GM12874 (cell line): ENCODE measurements at regions not wholly inside any gene's neighbourhood (a gene's known extent, or its start where the extent isn't known, plus 50 kb on each side); places are given as distances from the start of the nearest gene placed in this dataset.

ENCODE experiments used
- CTCF ChIP-seq: IDR thresholded peaks from 2 replicates; pipeline ENCODE4 v1.5.1; 2011; ENCODE audit warnings: low read depth, mild to moderate bottlenecking, control low read depth, low read length, moderate library complexity; ENCODE audit not compliant: insufficient read depth

DNA sequence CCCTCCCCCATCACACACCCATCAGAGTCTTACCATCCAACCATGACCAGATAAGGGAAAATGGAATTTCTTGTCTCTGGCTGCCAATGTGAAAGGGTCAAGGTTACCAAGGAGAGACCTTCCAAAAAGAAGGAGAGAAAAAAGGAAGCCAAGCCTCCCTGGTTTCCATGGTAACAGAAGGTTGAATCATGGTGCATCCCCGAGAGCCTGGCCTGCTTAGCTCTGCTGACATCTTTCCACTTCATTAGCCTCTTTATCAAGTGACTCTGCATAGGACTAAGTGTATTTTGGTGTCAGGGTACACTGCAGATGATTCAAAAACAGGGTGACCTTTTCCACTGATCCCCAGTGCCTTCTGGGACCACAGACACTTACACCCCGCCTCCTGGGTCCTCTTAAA is 225.7 kb upstream of the PPP2R3A start:
- no peak for TF ChIP-seq CTCF

DNA sequence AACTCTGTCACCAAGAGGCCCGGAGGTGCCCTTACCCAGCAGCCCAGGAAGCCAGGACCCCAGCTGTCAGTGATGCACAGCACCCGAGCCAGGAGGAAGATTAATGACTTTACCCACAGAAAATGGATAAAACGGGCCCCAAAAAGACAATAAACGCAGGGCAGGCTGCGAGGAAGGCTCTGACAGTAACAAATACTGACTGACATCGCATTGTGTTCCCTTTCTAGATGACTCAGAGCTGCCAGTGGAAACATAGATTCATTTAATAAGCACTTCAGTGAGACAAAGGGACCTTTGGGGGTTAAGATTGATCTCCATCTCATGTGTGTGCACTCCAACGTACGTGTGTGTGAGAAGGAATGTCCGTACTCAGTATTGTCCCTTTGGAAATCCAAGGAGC is 225.3 kb upstream of the PPP2R3A start:
- TF ChIP-seq CTCF = no peak

GRCh38 chr3:135740751-135741150 is 224.8 kb upstream of the PPP2R3A start:
- no peak for TF ChIP-seq CTCF

DNA sequence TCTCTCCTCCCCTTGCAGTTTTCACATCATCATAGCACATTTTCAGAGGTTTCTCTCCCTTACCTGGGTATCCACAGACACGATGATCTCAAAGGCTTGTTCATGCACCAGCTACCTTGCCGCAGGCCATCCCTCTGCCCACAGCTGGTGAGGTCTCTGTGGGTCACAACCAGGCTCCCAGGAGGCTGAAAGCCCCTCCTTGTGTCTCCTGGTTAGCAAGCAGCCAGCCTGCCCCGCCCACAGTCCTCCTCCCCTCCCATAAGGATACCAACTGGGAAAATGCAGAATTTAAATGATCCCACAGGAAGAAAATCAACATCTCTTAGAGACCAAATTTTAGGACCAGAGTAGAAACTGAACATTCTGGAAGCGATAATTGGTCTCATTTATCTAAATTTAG is 213.5 kb upstream of the PPP2R3A start:
- no peak for TF ChIP-seq CTCF

GRCh38 chr3:135752851-135753250 is 212.7 kb upstream of the PPP2R3A start:
- no peak for TF ChIP-seq CTCF

DNA sequence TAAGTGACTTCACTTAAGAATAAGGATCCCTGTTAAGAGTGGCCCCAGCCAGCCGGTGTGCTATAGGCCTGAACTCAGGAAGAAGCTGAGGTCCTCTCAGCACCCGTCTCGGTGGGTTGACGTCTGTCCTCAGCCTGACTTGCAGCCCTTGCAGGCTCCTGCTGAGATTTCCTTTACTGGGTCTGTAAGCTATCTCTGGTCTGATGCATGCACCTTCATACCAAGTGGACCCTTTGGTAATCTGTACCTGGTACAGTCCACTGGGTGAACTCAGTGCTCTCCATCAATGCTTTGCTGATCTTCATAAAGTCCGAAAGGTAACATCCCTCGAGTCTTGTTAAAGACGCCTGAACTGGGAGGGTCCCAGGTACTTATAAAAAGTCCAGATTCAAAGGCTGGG is 212.0 kb upstream of the PPP2R3A start:
- TF ChIP-seq CTCF = no peak

- TF ChIP-seq CTCF = no peak
These were observed 210.0 kb upstream of the PPP2R3A start for GRCh38 chr3:135755330-135756105.
